DMS 273 treated with DMSO at 0.1 percent for 48 hours (cell line): ENCODE measurements at regions not wholly inside any gene's neighbourhood (a gene's known extent, or its start where the extent isn't known, plus 50 kb on each side); places are given as distances from the start of the nearest gene placed in this dataset.

Source experiments
- DNase-seq: peaks from one replicate; lab custom pipeline; 2025; lab: John Stamatoyannopoulos, UW

DNA sequence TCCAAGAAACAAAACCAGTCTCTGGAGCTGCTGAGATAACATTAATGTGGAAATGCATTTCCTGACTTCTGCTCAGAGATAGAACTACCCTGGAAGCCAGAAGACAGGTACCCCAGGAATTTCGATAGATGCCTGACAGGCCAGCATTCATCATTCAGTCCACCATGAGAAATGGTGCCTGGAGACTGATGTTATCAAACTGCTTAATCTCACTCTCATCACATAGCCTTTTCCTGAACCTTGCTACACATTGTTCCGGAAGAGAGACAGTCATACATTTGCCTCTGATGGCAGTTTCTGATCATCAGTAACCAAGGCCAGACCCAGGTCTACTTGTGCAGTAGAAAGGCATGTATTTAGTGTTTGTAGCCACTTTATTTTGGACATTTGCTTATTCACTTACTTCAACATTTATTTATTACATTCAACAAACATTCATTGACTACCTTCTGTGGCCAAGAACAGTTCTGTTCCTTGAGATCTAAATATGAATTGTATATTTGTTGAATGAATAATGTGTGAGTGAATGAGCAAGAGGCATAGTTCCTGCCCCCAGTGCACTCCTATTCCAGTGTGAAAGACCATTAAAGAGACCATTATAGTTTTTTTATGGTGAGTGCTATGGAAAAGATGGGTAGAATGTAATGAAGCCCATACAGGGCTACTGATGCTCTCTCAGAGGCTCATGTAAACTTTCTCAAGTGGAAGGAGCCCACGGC lies 485.7 kb downstream of the NUF2 start:
- no peak for DNase-seq

DNA sequence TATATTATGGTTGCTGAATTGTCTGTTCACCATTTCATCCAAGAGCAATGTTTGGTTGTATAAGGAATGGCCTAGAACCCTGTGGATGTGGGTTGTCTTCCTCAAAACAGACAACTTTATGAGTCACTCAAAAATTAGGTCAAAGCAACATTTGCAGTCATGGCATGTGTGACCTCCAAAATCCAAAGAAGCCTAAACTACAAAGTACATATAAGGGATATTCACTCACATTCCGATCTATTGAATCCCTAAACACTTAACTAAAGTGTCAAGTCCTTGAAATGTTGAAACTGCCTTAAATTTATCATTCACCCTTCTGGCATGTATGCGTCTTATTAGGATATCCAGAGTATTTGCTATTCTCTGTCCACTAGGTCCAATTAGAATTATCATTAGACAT lies 491.5 kb downstream of the NUF2 start:
- no peak for DNase-seq

DNA sequence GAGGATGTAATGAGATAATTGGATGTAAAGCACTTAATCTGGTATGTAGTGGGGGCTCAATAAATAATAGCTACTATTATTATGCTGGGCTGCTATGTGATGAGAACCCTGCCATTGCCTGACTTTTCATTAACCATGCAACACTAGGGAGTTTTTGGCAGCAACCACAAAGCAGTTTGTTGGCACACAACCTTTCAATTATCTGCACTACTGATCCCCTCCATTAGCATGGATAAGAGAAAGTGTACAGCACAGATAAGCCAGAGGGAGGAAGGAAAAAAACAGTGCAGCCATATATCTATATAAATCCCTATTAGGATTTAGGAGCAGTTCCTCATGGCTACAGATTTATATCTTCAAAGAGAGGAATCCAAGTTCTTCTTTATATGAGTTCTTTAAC lies 498.5 kb downstream of the NUF2 start:
- DNase-seq: no peak

DNA sequence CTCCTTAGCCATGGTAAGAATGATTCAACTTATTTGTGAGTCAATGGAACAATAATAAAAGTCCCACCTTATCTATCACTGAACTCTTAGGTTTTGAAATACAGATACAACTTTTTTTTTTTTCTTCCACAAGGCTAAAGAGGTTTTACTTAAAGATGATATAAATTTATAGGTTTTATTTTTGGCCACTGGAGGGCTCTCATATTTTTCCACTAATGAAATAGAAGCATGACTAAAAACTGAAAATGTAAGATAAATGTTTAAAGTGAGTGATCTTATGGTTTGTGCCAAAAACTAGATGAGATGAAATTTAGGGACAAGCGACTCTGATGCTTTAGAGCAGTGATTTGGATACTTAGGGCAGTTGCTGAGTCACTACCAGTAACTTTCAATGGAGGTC lies 499.0 kb downstream of the NUF2 start:
- DNase-seq: no peak

DNA sequence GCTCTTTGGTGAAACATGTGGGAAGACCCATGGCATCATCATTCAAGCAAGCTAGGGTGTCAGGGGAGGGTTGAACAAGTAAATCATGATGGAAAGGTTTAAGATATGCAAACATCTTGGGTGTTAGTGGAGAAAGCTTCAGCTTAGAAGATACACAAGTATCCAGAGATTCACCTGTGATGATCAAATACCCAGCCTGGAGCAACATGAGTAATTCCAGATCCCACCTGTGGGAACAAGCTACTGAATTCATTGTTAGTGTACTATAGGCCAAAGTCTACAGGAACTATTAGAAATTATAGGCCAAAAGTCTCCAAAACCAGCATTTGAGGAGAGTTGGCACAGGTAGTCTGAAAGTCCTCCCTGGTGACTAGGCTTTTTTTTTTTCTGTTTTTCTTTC lies 499.9 kb downstream of the NUF2 start:
- no peak for DNase-seq

DNA sequence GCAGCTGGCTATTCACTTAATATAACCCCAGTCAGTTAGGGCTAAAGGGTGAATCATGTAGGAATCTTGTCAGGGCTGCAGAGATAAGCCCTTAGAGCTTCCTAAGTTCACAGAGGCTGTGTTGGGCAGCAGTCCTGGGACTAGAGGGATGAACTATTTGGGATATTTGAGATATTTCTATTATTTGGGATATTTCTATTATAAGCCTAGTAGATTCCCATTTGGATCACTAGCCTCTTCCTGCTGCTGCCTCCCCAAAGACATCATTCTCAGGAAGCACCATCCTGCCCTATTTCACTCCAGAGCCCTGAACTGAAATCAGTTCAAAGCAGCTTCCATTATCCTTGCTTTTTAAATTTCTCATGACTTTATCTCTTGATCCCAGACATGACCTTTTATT lies 501.3 kb downstream of the NUF2 start:
- DNase-seq: no peak

DNA sequence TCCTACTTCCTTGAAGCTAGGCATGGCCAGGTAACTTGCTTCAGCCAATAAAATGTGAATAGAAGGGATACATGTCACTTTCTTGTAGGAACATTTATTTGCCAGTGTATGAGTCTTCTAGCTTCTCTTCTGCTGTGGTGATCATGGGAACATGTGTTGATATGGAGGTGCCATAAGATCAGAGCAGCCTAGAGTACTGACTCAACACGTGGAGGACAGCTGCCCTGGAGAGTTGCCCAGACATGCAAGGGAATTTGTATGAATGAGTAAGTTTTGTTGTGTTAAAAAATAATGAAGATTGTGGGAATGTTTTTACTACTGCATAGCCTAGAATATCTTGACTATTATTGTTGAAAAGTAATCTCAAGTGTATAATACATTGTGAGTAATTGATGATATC lies 502.3 kb downstream of the NUF2 start:
- no peak for DNase-seq

DNA sequence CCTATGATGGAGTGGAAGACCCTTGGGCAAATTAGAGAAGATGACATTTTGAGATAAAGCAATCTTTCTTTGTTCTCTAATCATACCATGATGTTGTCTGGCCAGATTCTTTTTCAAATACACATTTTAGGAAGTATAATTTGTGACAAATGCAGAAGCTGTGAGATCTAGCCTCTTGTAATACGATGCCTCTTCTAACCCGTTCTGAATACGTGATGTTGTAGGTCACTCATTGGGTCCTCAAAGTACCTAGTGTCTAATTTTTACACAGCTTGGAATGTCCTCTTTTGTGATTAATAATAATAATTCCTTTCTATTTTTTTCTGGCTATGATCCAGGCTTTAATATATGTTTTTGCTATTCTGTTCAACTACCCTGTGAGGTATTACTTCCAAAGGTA lies 502.7 kb downstream of the NUF2 start:
- no peak for DNase-seq

DNA sequence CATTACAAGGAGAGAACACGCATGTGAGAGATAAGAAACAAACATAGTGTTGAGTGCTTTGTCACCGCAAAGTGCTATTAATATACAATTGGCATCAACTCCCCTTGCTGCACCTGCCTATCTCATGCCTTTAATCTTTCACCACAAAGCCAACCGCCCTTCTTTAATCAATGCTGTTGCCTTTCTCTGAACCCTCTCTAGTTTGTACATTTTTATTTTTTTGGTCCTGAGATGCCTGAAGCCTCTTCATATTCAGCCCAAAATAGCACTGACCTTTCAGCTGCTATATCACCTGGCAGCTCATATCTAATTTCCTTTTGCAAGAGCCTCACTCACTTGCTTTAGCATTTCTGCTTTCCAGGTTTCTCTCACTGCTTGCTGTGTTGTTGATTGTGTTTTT lies 504.7 kb downstream of the NUF2 start:
- no peak for DNase-seq

DNA sequence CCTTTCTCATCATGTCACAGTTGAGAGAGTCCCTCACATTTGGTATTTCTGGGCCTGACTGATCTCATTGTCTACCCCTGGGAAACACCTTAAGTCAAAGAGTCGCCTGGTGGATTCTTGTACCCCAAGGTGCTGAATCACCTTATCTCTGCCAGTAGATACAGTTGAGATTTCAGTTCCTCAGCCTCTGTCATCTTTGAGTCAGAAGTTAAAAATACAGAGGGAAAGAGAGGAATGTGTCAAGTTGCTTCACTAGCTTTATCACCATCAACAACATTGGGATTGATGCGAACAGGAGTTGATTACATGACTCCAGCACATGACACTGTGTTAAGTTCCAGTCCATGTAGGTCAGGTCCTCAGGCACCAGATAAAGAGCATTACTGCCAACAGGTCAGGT lies 513.0 kb downstream of the NUF2 start:
- no peak for DNase-seq

DNA sequence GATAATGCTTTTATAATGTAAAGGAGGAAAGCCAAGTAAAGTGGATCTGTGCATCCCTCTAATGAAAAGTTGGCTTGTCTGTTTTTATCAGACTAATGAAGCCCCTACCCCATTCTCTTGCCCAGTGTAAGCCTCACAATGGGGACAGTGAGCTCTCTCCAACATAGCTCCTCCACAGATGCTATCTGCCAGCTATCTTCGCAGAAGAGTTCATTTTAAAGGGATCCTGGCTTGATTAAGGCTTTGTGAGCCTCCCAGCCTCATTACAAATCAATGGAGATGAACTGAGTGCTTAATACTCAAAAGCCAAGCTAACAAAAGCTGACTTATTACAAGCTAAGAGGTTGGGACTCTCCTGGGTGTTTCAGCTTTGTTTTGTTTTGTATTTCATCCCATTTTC lies 514.7 kb downstream of the NUF2 start:
- no peak for DNase-seq

DNA sequence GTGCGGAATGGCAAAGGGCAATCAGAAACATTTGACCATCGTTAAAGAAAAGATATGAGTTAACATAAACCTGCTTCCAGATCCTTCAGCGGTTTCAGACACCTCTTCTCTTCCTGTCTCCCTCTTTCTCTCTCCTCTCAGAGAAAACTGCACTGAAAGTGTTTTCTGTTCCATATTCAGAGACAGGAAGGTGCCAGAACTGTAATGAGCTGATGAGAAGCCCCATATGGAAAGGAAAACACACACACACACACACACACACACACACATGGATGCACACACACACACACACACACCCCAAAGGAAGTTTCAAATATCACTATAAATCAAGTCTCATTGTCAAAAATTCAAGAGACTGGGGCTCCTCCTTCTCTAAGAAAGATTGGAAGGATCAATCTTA lies 515.5 kb downstream of the NUF2 start:
- DNase-seq: no peak

DNA sequence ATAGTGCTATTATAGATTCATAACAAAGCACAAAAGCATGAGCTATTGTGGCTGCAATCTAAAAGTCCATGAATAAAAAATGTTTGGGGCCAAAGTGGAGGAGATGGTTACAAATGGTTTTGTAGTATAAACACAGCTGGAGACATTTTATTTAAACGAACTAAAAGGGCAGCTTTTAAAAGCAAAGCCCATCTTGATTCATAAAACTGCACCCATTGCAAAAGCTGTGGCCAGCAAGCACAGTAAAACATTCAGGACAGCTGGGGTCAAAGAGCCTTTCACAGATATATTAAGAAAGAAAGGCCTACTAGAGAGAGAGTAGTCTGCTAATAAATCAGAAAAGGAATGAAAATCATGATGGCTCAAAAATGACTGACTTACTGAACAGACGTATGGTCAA lies 520.8 kb downstream of the NUF2 start:
- no peak for DNase-seq

DNA sequence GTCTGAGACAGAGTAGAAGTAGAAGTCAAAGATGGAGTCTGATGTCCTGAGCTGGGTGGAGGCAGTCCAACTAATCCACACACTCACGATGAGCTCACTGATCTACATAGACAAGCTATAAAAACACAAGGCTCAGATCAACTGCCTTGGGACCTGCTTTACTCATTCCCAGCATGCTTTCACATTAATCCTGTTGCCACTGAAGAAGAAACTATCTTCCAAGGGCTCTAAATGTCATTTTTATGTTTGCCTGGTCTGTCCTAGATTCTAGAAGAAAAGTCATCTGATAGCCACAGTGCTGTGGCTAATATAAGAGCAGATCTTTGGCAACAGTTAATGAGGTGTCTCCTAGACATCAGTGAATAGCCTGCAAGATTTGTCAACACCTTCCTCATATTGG lies 522.7 kb downstream of the NUF2 start:
- DNase-seq: no peak

DNA sequence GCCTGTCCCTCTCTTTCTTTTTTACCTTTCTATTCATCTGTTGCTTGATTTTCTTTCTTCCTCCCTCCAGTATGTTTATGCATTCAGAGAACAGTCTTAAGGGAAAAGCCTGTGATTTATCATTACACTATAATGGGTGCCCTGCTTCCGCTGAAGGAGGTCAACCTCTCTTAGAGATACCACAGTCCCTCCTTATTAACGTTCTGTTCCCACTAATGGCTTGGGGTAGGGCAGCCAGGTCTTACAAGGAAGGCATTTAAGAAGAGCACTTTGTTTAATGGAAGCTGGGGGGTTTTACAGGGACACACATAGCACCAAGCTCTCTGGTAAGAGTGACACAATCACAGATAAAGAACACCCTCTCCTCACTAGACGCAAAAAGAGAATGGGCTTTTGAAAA lies 523.5 kb downstream of the NUF2 start:
- no peak for DNase-seq

DNA sequence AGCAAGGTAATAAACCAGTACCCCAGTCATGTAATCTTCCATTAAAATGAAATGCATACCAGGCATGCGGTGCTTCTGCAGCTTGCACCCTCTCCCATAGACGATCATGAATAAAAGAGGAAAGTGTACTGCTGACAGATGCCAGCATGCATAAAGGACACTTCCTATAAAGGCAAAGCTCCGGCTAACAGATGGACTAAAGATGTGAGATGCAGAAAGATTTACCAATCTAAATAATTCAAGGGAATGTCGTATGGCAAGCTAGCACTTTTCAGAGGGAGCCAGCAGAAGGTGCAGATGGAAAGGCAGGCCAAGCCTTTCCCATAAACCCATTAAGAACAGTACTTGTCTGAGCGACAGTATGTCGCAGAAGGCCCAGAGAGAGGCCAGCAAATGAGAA lies 542.0 kb downstream of the NUF2 start:
- peak; percentile 90 for DNase-seq

DNA sequence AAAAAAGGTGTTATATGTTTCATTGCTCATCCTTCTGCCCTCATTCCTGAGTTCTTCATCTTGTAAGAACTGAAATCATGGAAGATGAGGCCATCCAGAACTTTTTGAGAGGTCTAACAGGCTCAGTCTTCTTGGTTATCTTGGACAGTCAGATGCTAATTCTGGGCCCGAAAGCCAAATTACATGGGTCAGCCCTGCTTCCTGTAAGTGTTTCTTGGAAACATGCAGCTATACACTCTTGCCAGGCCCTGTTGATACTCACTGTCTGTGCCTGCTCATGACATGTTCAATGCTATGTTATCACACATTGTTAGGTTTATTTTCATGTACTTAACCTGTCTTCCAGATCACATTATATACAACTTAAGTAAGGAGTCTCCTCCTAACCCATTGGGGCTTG lies 542.5 kb downstream of the NUF2 start:
- no peak for DNase-seq

DNA sequence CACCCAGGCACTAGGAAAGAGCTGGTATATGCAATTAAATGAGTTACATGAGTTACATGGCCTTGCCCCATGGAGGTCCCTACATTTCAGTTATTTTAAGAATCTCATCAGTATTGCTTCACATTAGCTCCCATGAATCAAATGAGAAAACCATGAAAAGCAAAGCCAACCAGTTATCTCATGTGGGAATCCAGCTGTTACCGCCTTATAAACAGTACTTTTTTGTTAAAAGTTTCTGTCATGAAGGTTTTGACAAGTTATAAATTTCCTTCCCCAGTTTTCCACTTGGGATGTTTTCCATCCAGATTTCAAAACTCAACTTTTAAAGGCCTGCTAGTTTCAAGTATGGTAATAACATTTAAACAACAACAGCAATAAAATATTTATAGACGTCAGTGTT lies 544.8 kb downstream of the NUF2 start:
- DNase-seq: no peak

DNA sequence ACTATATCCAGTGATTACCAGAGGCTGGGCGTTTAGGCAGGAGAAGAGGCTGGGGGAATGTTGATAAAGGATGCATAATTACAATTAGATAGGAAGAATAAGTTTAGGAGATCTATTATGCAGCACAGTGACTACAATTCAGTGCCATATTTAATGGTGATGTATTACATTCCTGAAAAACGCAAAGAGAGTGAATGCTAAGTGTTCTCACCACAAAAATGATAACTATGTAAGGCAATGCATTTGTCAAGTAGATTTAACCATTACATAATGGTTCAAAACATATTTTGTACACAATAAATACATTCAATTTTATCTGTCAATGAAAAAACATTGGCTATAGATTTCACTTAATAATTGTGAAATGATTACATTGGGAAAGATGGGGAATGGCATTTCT lies 548.9 kb downstream of the NUF2 start:
- DNase-seq: no peak

DNA sequence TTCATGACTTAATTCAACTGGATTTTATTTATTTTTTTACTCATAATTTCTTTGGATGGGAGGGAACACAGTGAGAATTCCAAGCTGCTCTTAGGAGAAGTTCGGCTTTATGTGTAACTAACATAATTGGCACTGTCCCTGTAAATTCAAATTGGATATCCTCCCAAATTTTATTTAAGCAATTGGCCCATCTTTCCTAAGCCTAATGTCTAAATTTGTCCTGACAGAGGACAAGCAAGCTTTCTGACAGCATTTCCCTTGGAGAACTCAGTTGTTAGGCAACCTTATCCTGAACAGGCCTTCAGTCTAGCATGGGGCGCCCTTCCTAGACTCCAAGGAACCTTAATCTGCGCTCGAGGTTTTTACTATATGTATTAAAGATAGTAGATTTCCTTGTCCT lies 550.3 kb downstream of the NUF2 start:
- no peak for DNase-seq

DNA sequence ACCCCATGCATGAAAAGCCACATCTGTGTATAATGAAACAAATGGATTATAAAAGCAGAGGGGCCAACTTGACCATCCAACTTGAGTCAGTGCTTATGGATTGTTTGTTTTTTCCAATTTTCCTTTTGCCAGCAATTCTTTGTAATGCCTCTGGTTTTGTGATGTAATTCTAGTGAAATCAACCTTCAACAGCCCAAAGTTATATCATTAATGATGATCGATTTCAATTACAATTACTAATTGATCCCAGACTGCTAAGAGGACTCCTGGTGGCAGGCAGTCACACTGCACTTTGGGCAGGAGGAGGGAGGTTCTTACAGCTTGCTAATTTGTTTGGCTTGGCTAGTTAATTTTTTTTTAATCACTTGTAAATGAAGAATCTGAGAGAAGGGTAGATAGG lies 552.3 kb downstream of the NUF2 start:
- no peak for DNase-seq

DNA sequence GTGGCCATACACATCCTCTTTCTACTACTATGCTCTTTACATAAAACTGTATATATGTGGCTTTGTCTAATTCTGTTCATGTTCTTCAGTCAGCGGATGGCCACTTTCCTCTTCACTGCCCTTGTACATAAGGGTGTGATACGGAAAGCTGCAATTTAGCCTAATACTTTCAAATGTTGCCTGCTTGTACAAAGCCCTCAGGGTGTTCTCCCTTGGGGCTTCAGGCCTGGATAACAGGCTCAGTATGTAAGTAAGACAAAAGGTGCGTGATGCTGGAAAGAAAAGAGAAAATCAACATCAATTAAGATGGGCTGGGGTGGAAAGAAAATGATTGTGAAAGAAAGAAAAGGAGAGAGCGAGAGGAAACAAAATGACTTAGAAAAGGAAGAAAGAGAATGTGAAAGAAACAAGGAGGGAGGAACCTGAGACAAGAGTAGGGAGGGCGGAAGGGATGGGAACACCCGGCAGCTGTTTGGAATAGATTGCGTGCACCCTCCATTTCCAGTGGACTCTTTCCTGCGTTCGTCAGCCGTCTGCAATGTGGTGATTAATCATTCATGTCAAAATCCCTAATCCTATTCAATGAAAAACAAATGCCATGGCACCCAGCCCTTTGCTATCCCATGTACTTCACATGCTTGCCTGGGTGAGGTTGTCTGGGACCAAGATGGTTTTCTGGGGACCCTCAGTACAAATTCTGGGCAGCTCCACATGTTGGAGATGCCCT lies 553.6 kb downstream of the NUF2 start:
- no peak for DNase-seq

DNA sequence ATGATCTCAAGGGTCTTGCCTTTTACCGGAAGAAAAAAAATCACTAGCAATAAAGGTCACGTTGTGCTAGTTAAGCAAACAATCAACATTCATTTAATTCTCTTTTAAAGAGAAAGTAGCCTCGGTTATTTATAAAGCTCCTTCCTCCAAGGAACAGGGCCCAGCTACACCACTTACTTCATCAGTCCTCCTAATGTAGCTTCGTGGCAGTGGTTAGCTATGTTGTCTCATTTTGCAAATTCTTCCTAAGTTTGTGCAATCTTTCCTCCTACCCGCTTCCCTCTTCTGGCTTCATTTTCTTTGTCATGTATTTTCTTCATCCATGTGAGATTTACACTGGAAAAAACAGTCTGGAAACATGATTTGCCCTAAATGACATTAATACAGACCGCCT lies 554.2 kb downstream of the NUF2 start:
- no peak for DNase-seq

DNA sequence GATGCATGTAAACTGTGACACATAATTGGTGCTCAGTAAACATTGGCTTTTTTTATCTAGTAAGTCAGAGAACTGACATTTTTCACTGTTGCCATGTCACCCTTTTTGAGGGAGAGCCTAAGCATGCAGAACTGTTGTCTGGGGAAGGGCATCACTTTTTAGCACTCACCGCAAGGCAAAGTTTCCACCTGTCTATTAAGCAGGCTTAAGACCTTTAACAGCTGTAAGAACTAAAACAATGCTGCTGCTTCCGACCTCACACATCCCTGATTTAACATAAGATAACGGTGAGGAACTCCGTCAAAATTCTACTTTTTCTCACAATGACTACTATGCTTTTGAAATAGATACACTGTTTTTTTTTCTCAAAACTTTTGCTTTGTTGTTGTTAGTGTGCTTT lies 554.8 kb downstream of the NUF2 start:
- no peak for DNase-seq
